K562 (cell line): ENCODE measurements at regions not wholly inside any gene's neighbourhood (a gene's known extent, or its start where the extent isn't known, plus 50 kb on each side); places are given as distances from the start of the nearest gene placed in this dataset.

ENCODE experiments used
- BHLHE40 ChIP-seq: IDR thresholded peaks from 2 replicates; pipeline ENCODE4 v1.6.1; 2011; ENCODE audit warnings: low read length, improper control_type of control experiment
- CHD4 ChIP-seq: fragments of 200-600 bp; sonication (generic); IDR thresholded peaks from 3 replicates; pipeline ENCODE4 v1.6.1; 2012; ENCODE audit warnings: low read depth, mild to moderate bottlenecking, mixed read lengths, low read length, inconsistent platforms; ENCODE audit not compliant: insufficient read depth, insufficient replicate concordance, poor library complexity, severe bottlenecking
- CREB1 ChIP-seq, 2 experiments: sonication (generic) in 1 of 2; formaldehyde crosslinking in 1 of 2; IDR thresholded peaks; 2 replicates each; pipeline versions ENCODE4 v1.6.1 to v1.8.0; 2012 to 2022; ENCODE audit warnings: inconsistent platforms in 1 of 2, mild to moderate bottlenecking in 1 of 2, missing genetic modification reagents in 1 of 2, moderate library complexity in 1 of 2
- CTCF ChIP-seq, 3 experiments: IDR thresholded peaks in 2 of 3; conservative IDR thresholded peaks in 1 of 3; 2 replicates each; pipeline ENCODE4 v1.5.1; 2011 to 2012; ENCODE audit warnings: low read length in 3 of 3, mild to moderate bottlenecking in 3 of 3, control low read depth in 2 of 3, improper control_type of control experiment in 1 of 3, inconsistent platforms in 1 of 3, low read depth in 1 of 3, mixed read lengths in 1 of 3, moderate library complexity in 1 of 3; ENCODE audit not compliant: insufficient read depth in 2 of 3
- ELF2 ChIP-seq: fragments of 250-450 bp; sonication (Bioruptor Pico); IDR thresholded peaks from 2 replicates; pipeline ENCODE4 v1.5.0; 2021; ENCODE audit warnings: mild to moderate bottlenecking
- EZH2 ChIP-seq: IDR thresholded peaks from 2 replicates; pipeline ENCODE4 v1.6.1; 2012; ENCODE audit warnings: low read depth, mild to moderate bottlenecking, inconsistent platforms, low read length, borderline replicate concordance
- GABPA ChIP-seq: fragments of 200-800 bp; sonication (Bioruptor generic); conservative IDR thresholded peaks from 2 replicates; pipeline ENCODE4 v1.6.1; 2016; ENCODE audit warnings: low read depth, missing genetic modification characterization, missing compliant biosample characterization
- GTF2A2 ChIP-seq: IDR thresholded peaks from 2 replicates; pipeline ENCODE4 v1.6.1; 2016; ENCODE audit warnings: mild to moderate bottlenecking, missing genetic modification characterization, missing compliant biosample characterization
- NFIC ChIP-seq: fragments of 450-650 bp; IDR thresholded peaks from 2 replicates; pipeline ENCODE4 v1.6.1; 2017; ENCODE audit warnings: mild to moderate bottlenecking, inconsistent platforms
- POLR2A ChIP-seq: fragments of 450-650 bp; conservative IDR thresholded peaks from 2 replicates; pipeline ENCODE4 v1.6.1; 2016
- THAP12 ChIP-seq: fragments of 250-450 bp; sonication (Bioruptor Pico); IDR thresholded peaks from 2 replicates; pipeline ENCODE4 v1.9.0; 2021; ENCODE audit warnings: mild to moderate bottlenecking, inconsistent platforms
- TOE1 ChIP-seq, 2 experiments: fragments of 450-650 bp in 1 of 2; sonication (generic) in 1 of 2; formaldehyde crosslinking in 1 of 2; IDR thresholded peaks; 2 replicates each; pipeline versions ENCODE4 v1.7.1 to v1.8.0; 2016 to 2022; ENCODE audit warnings: borderline replicate concordance in 2 of 2, mild to moderate bottlenecking in 2 of 2, antibody characterized with exemption in 1 of 2, inconsistent platforms in 1 of 2, low read depth in 1 of 2, missing genetic modification reagents in 1 of 2, moderate library complexity in 1 of 2
- ZFP36 ChIP-seq: fragments of 150-350 bp; IDR thresholded peaks from 2 replicates; pipeline ENCODE4 v1.6.1; 2018; ENCODE audit warnings: low read length, low read depth; ENCODE audit not compliant: partially characterized antibody
- ZNF766 ChIP-seq: fragments of 200-800 bp; sonication (Bioruptor generic); conservative IDR thresholded peaks from 2 replicates; pipeline ENCODE4 v1.6.1; 2016; ENCODE audit warnings: missing genetic modification characterization, missing compliant biosample characterization

GRCh38 chr4:81988178-81988577 is 385.6 kb downstream of the HNRNPD start:
- TF ChIP-seq EZH2 (no peak), ZFP36 (no peak), GTF2A2 (tag) (no peak), CHD4 (no peak), ELF2 (CRISPR knock-in tag) (no peak), NFIC (no peak), CREB1 (IDR thresholded peaks at IDR 0.05) (no peak), CREB1 (CRISPR knock-in tag; IDR thresholded peaks at IDR 0.05) (no peak), TOE1 (IDR thresholded peaks at IDR 0.05; ENCODE audit: borderline replicate concordance) (no peak), TOE1 (CRISPR knock-in tag; IDR thresholded peaks at IDR 0.05; ENCODE audit: borderline replicate concordance, low read depth) (no peak), BHLHE40 (no peak), CTCF (IDR thresholded peaks at IDR 0.05 in 2 of 3, conservative IDR thresholded peaks at IDR 0.05 in 1 of 3; ENCODE audit: insufficient read depth in 2 of 3, low read depth in 1 of 3, low read length in 3 of 3) (no peak), THAP12 (CRISPR knock-in tag) (no peak), ZNF766 (CRISPR knock-in tag) (no peak), GABPA (tag) (no peak), POLR2A (no peak)
